Left lung (tissue), 4 donors: ENCODE measurements at regions not wholly inside any gene's neighbourhood (a gene's known extent, or its start where the extent isn't known, plus 50 kb on each side); places are given as distances from the start of the nearest gene placed in this dataset.
"Not testable (repeated sequence)": the region's sequence is repeated elsewhere in the genome, so short reads cannot be mapped to it uniquely, and the experiment has no call there.

Experiments used
- ATAC-seq: fragments of 200-7000 bp; cut with Tn5 transposase; one replicate; pipeline ENCODE4 v1.9.1; 2020; ENCODE audit warnings: moderate library complexity
- DNase-seq, 4 donors: peaks; one replicate each; pipeline ENCODE4 v3.0.0-alpha.2; 2013 to 2020
- H3K27ac ChIP-seq, 2 donors: fragments of 200-600 bp; sonication (generic) in 1 of 2; one replicate each; pipeline versions ENCODE4 v1.5.0 to v1.8.0; 2020 to 2021
- H3K27me3 ChIP-seq, 2 donors: fragments of 200-600 bp; sonication (generic) in 1 of 2; one replicate each; pipeline versions ENCODE4 v1.5.0 to v1.8.0; 2020 to 2021
- H3K36me3 ChIP-seq, 2 donors: fragments of 200-600 bp; sonication (generic) in 1 of 2; one replicate each; pipeline versions ENCODE4 v1.5.0 to v1.8.0; 2020 to 2021
- H3K4me1 ChIP-seq, 2 donors: fragments of 200-600 bp; one replicate each; pipeline ENCODE4 v1.8.0; 2021
- H3K4me3 ChIP-seq, 2 donors: fragments of 200-600 bp; sonication (generic) in 1 of 2; one replicate each; pipeline versions ENCODE4 v1.5.0 to v1.8.0; 2020 to 2021; ENCODE audit warnings: mild to moderate bottlenecking in 1 of 2
- H3K9me3 ChIP-seq, 2 donors: fragments of 200-600 bp; sonication (generic) in 1 of 2; one replicate each; pipeline versions ENCODE4 v1.5.0 to v1.8.0; 2020 to 2021
- intact Hi-C, 2 donors: fragments of 100-400 bp; cut with DNase I; formaldehyde crosslinking; loops; one replicate each; pipeline versions ENCODE4 v1.11.2 to v1.14.2; 2022
- TF ChIP-seq, protein P1 (sequence below), 2 donors: fragments of 200-600 bp; sonication (generic) in 1 of 2; IDR thresholded peaks; one replicate each; pipeline versions ENCODE4 v1.5.0 to v1.8.0; 2021; ENCODE audit warnings: antibody characterized with exemption in 2 of 2
- donor health status: DM: no; HTN: yes; CAD: no.
- donor health status: DM: no; HTN: no; CAD: no.

DNA sequence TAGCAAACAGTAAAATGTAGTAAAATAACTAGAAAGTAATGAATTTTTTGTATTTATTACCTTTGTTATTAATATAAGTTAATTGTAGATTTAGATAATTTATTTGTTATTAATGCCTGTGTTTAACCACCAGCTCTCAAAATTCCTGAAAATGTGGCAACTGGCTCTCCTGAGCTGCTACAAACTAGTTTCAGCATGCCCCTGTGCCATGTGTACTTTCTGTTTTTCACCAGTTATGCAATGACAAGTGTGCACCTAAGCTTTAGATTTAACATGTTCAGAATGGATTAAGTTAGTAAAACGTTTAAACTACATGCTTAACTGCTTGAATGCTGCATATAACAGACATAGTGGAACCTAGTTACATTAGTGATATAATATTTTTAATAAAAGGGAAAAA is 88.1 kb downstream of the POSTN start:
- Histone ChIP-seq H3K36me3 (no peaks in the 10 kb centered on the region), H3K27ac (no peak overlapping the region), H3K9me3 (no peaks in the 10 kb centered on the region), H3K4me1 (no peaks in the 10 kb centered on the region), H3K4me3 (no peak overlapping the region), H3K27me3 (no peaks in the 10 kb centered on the region)
- ATAC-seq (peak; percentile 56), DNase-seq (no peak)
- intact Hi-C loops, result no loop called here
- TF ChIP-seq, protein P1, sequence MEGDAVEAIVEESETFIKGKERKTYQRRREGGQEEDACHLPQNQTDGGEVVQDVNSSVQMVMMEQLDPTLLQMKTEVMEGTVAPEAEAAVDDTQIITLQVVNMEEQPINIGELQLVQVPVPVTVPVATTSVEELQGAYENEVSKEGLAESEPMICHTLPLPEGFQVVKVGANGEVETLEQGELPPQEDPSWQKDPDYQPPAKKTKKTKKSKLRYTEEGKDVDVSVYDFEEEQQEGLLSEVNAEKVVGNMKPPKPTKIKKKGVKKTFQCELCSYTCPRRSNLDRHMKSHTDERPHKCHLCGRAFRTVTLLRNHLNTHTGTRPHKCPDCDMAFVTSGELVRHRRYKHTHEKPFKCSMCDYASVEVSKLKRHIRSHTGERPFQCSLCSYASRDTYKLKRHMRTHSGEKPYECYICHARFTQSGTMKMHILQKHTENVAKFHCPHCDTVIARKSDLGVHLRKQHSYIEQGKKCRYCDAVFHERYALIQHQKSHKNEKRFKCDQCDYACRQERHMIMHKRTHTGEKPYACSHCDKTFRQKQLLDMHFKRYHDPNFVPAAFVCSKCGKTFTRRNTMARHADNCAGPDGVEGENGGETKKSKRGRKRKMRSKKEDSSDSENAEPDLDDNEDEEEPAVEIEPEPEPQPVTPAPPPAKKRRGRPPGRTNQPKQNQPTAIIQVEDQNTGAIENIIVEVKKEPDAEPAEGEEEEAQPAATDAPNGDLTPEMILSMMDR (IDR thresholded peaks at IDR 0.05), result no peak

- TF ChIP-seq, protein P1 (IDR thresholded peaks at IDR 0.05), result no peak
- Histone ChIP-seq H3K4me3 (no peak overlapping the region), H3K9me3 (no peaks in the 10 kb centered on the region), H3K27me3 (no peaks in the 10 kb centered on the region), H3K4me1 (no peaks in the 10 kb centered on the region), H3K27ac (no peak overlapping the region), H3K36me3 (no peaks in the 10 kb centered on the region)
- DNase-seq (no peak), ATAC-seq (no peak)
- intact Hi-C loops, result no loop called here
Measured at GRCh38 chr13:37505531-37505930, 93.0 kb downstream of the POSTN start.

DNA sequence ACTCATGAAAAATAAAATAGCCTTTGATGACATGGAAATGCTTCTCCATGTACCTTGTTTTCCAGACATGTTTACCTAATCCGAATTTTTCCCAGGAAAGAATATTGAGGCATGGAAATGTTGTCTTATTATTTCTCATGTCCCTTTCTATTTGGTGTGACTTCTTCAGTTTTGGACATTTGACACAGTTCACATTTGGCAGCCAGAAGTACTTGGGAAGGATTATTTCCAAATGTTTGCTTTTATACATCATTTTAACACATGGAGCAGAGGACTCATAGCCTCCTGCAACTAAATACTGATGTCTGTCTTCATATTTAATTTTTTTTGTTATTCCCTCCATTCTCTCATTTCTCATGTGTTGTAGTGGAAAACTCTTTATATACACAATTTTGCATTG is 94.3 kb downstream of the POSTN start:
- intact Hi-C loops, result no loop called here
- Histone ChIP-seq H3K9me3 (no peaks in the 10 kb centered on the region), H3K27ac (no peak overlapping the region), H3K4me1 (no peaks in the 10 kb centered on the region), H3K4me3 (no peak overlapping the region), H3K27me3 (no peaks in the 10 kb centered on the region), H3K36me3 (no peaks in the 10 kb centered on the region)
- no peak for DNase-seq
- ATAC-seq, result no peak
- TF ChIP-seq, protein P1 (IDR thresholded peaks at IDR 0.05), result no peak

DNA sequence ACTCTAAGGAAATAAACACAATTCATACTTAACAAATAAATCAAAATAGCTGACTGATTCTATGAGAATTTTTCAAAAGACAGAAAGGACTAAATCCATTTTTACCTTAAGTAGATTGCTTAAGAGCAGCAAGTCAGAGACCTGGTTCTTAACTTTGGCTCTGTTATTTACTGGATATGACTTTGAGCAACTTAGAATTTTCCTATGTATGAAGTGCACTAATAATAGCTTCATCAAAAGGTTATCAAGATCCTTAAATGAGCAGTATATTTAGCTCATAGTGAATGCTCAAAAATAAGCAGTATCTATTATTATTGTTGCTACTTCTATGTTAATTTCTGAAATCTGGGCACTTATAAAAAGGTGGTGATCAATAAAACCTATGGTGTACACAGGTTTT is 95.3 kb downstream of the POSTN start:
- intact Hi-C loops, result no loop called here
- no peak for ATAC-seq
- Histone ChIP-seq H3K36me3 (no peaks in the 10 kb centered on the region), H3K27ac (no peak overlapping the region), H3K27me3 (no peaks in the 10 kb centered on the region), H3K4me1 (no peaks in the 10 kb centered on the region), H3K4me3 (no peak overlapping the region), H3K9me3 (no peaks in the 10 kb centered on the region)
- no peak for DNase-seq
- TF ChIP-seq, protein P1 (IDR thresholded peaks at IDR 0.05), result no peak

- DNase-seq, result peak in 1 of 4 donors; percentile 51
- H3K36me3 ChIP-seq, H3K27ac ChIP-seq, intact Hi-C loops, H3K4me3 ChIP-seq, H3K9me3 ChIP-seq, ATAC-seq, H3K4me1 ChIP-seq, H3K27me3 ChIP-seq: not testable (repeated sequence)
Measured at GRCh38 chr13:37502303-37502993, 96.1 kb downstream of the POSTN start.

DNA sequence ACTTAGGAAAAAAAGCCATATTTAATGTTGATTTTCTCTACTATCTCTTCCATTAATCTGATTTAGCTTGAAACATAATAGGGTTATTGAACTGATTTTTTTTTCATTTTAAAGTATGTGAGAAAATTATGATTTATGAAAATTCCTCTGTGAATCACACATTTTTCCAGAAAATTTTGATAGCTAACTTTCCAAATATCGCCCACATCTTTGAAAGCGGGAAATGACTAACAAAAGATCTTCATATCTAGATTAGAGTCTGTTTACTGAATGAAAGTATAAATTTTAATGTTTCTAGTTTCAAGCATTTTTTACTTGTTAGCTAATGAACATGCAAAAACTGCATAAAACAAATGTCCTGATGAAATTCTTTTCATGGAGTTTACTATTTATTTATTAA is 97.4 kb downstream of the POSTN start:
- no peak overlapping the region for H3K27ac ChIP-seq
- intact Hi-C loops, result no loop called here

More for the DNA sequence above, 97.4 kb downstream of the POSTN start:
- TF ChIP-seq, protein P1 (IDR thresholded peaks at IDR 0.05), result no peak
- no peaks in the 10 kb centered on the region for H3K4me1 ChIP-seq
- H3K36me3 ChIP-seq, result no peaks in the 10 kb centered on the region
- ATAC-seq (no peak), DNase-seq (no peak)
- no peaks in the 10 kb centered on the region for H3K27me3 ChIP-seq
- no peaks in the 10 kb centered on the region for H3K9me3 ChIP-seq
- H3K4me3 ChIP-seq, result no peak overlapping the region
